Loucy (cell line): ENCODE measurements at regions not wholly inside any gene's neighbourhood (a gene's known extent, or its start where the extent isn't known, plus 50 kb on each side); places are given as distances from the start of the nearest gene placed in this dataset.

Experiments used
- H2AFZ ChIP-seq: fragments of 200-600 bp; sonication (generic); 2 replicates; pipeline ENCODE4 v1.6.0; 2016; ENCODE audit warnings: antibody characterized with exemption, mild to moderate bottlenecking, low read length, moderate library complexity
- H3F3A ChIP-seq: fragments of 200-600 bp; 2 replicates; pipeline ENCODE4 v1.6.0; 2016; ENCODE audit warnings: antibody characterized with exemption, low read depth, mild to moderate bottlenecking
- H3K27me3 ChIP-seq: fragments of 200-600 bp; sonication (generic); 2 replicates; pipeline ENCODE4 v1.6.1; 2014; ENCODE audit warnings: low read length, mild to moderate bottlenecking; ENCODE audit not compliant: insufficient read depth, poor library complexity, severe bottlenecking
- H3K36me3 ChIP-seq: fragments of 200-600 bp; sonication (generic); 2 replicates; pipeline ENCODE4 v1.6.1; 2016; ENCODE audit warnings: low read length; ENCODE audit not compliant: insufficient read depth
- H3K4me1 ChIP-seq: fragments of 200-600 bp; sonication (generic); 2 replicates; pipeline ENCODE4 v1.5.1; 2014; ENCODE audit warnings: low read length, mild to moderate bottlenecking; ENCODE audit not compliant: insufficient read depth, poor library complexity, severe bottlenecking
- H3K4me2 ChIP-seq: fragments of 200-600 bp; sonication (generic); 2 replicates; pipeline ENCODE4 v1.6.0; 2014; ENCODE audit warnings: antibody characterized with exemption, low read length, low read depth, mild to moderate bottlenecking; ENCODE audit not compliant: poor library complexity, severe bottlenecking
- H3K4me3 ChIP-seq: fragments of 200-600 bp; sonication (generic); 2 replicates; pipeline ENCODE4 v1.5.1; 2014; ENCODE audit warnings: low read length, mild to moderate bottlenecking, mixed read lengths; ENCODE audit not compliant: poor library complexity, severe bottlenecking
- H3K79me2 ChIP-seq: fragments of 200-600 bp; sonication (generic); 2 replicates; pipeline ENCODE4 v1.6.1; 2014; ENCODE audit warnings: low read length; ENCODE audit not compliant: insufficient read depth
- H3K9ac ChIP-seq: fragments of 200-600 bp; sonication (generic); 2 replicates; pipeline ENCODE4 v1.6.0; 2014; ENCODE audit warnings: mild to moderate bottlenecking, low read depth, low read length, moderate library complexity; ENCODE audit not compliant: poor library complexity, severe bottlenecking
- H3K9me2 ChIP-seq: fragments of 200-600 bp; sonication (generic); replicated peaks from 2 replicates; pipeline ENCODE4 v1.6.1; 2016; ENCODE audit warnings: low read depth, low read length, mixed read lengths
- H3K9me3 ChIP-seq: fragments of 200-600 bp; sonication (generic); 2 replicates; pipeline ENCODE4 v1.6.1; 2014; ENCODE audit warnings: mild to moderate bottlenecking, antibody characterized with exemption, low read length, low read depth; ENCODE audit not compliant: insufficient read depth
- H4K20me1 ChIP-seq: fragments of 200-600 bp; sonication (generic); 2 replicates; pipeline ENCODE4 v1.6.0; 2014; ENCODE audit warnings: antibody characterized with exemption, low read length, mild to moderate bottlenecking; ENCODE audit not compliant: insufficient read depth, poor library complexity, severe bottlenecking
- CTCF ChIP-seq: fragments of 200-600 bp; sonication (generic); conservative IDR thresholded peaks from 2 replicates; pipeline ENCODE4 v1.5.1; 2014; ENCODE audit warnings: mild to moderate bottlenecking, antibody characterized with exemption, low read length
- EZH2phosphoT487 ChIP-seq: fragments of 200-600 bp; IDR thresholded peaks from 2 replicates; pipeline ENCODE4 v1.6.1; 2018; ENCODE audit warnings: antibody characterized with exemption, mild to moderate bottlenecking, moderate library complexity, borderline replicate concordance

GRCh38 chr3:17846466-17846865, 104.0 kb upstream of the TBC1D5 start:
- Histone ChIP-seq H3K36me3 (no peaks in the 10 kb centered on the region), H3K9me3 (no peaks in the 10 kb centered on the region), H3K79me2 (no peaks in the 10 kb centered on the region), H3K9me2 (no peaks in the 10 kb centered on the region), H2AFZ (no peak overlapping the region), H3K27me3 (no peaks in the 10 kb centered on the region), H4K20me1 (no peaks in the 10 kb centered on the region), H3K4me3 (no peak overlapping the region), H3K9ac (no peak overlapping the region), H3K4me1 (no peaks in the 10 kb centered on the region), H3K4me2 (no peak overlapping the region), H3F3A (no peaks in the 10 kb centered on the region)
- no peak for TF ChIP-seq CTCF
- TF ChIP-seq EZH2phosphoT487, result no peak

- Histone ChIP-seq H3K4me2 (no peak overlapping the region), H3F3A (no peaks in the 10 kb centered on the region), H3K36me3 (no peaks in the 10 kb centered on the region), H3K9me3 (no peaks in the 10 kb centered on the region), H3K27me3 (no peaks in the 10 kb centered on the region), H3K9ac (no peak overlapping the region), H3K4me3 (no peak overlapping the region), H4K20me1 (no peaks in the 10 kb centered on the region), H3K4me1 (no peaks in the 10 kb centered on the region), H3K79me2 (no peaks in the 10 kb centered on the region), H3K9me2 (no peaks in the 10 kb centered on the region), H2AFZ (no peak overlapping the region)
- TF ChIP-seq CTCF, result no peak
- no peak for TF ChIP-seq EZH2phosphoT487
Measured at GRCh38 chr3:17845026-17845812, 102.8 kb upstream of the TBC1D5 start.

- TF ChIP-seq EZH2phosphoT487, result no peak
- TF ChIP-seq CTCF, result no peak
- Histone ChIP-seq H3K27me3 (no peaks in the 10 kb centered on the region), H3K36me3 (no peaks in the 10 kb centered on the region), H3K4me3 (no peak overlapping the region), H3K9me3 (no peaks in the 10 kb centered on the region), H3K9ac (no peak overlapping the region), H3K9me2 (no peaks in the 10 kb centered on the region), H3K79me2 (no peaks in the 10 kb centered on the region), H2AFZ (no peak overlapping the region), H4K20me1 (no peaks in the 10 kb centered on the region), H3K4me1 (no peaks in the 10 kb centered on the region), H3F3A (no peaks in the 10 kb centered on the region), H3K4me2 (no peak overlapping the region)
Measured at GRCh38 chr3:17844236-17844635, 101.8 kb upstream of the TBC1D5 start.
